Activated gamma-delta T cell treated with Interleukin-2 at 50 U/mL for 16 hours (primary cell): ENCODE measurements at regions not wholly inside any gene's neighbourhood (a gene's known extent, or its start where the extent isn't known, plus 50 kb on each side); places are given as distances from the start of the nearest gene placed in this dataset.

ENCODE experiments used
- DNase-seq: peaks from one replicate; pipeline ENCODE4 v3.0.0-alpha.2; 2020

DNA sequence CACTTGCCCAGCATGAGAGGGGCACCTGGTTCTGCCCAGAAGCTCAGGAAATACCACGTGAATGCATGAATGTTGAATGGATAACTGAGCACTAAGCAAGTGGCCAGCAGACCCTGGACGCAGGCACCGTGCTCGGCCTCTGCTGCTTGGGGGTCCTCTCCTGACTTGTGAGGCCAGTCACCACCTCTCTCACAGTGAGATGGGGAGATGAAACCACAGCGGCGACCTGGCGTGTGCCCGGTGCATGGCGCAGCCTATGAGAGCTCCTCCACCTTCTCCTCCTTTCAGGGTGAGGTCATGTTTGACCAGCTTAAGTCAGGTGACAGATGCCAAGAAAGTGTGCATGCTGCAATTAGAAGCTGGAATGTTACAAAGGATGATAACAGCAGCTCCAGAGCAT lies 75.5 kb downstream of the HMX1 start:
- no peak for DNase-seq

- DNase-seq = no peak
These were observed 76.5 kb downstream of the HMX1 start for GRCh38 chr4:8795140-8795539.

- DNase-seq = no peak
These were observed 77.1 kb downstream of the HMX1 start for GRCh38 chr4:8794491-8794890.

DNA sequence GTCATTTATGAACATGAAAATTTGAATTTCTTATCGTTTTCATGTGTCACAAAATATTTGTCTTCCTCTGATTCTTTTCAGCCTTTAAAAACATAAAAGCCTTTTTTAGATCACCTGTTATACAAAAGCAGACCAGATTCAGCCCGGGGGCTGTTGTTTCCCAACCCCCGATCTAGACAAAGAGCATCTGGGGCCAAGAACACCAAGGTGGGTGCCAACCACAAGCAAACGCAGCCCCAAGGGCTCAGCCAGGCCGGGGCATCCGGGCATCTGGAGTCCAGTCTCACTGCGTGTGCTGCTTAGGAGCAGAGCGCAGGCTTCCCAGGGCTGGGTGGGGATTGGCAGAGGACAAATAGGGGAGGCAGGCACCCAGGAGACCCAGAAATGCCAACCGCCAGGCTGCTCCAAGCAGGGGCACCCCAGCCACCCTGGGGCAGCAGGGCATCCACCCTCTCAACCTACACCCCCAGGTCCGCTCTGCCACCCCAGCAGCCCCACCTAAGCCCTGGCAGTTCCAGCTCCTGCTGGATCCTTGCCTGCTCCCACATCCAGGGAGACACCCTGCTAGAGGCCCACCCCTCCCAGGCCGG lies 78.0 kb downstream of the HMX1 start:
- DNase-seq = no peak

DNA sequence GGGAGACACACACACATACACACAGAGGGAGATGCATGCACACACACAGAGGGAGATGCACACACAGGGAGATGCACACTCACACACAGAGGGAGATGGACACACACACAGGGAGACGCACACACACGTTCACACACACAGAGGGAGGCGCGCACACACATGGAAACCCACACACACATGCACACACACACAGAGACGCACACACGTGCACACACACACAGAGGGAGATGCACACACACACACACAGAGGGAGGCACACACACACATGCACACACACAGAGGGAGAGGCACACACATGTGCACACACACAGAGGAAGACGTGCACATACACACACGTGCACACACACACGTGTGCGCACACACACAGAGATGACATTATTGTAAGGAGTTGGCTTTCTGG lies 79.1 kb downstream of the HMX1 start:
- no peak for DNase-seq

DNA sequence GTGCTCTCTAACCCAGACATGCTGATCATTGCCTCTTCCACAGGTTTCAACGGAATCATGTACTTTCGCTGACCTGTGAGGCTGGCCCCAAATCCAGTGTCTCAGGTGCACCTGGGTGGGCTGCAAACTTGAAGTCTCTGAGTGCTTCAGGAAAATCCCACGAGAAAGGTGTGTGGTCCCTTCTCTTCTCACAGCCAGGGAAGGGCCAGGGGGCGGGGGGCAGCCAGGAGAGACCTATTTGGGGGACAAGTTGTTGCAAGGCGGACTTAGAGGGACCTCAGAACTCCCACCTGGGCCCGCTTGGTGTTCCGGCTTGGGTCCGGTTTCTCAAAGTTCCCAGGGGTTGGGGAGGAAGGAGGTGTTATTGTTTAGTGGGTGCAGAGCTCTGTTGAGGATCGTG lies 80.0 kb downstream of the HMX1 start:
- DNase-seq = no peak

DNA sequence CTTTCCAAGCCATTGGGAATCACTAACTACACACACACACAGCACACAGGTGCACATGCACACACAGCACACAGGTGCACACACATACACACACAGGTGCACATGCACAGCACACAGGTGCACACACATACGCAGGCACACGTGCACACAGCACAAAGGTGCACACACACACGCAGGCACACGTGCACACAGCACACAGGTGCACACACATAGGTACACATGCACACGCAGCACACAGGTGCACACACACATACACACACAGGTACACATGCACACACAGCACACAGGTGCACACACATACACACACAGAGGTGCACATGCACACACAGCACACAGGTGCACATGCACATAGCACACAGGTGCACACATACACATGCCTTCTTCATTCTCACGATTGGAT lies 80.9 kb downstream of the HMX1 start:
- no peak for DNase-seq

GRCh38 chr4:8788174-8788573 lies 83.5 kb downstream of the HMX1 start:
- DNase-seq = no peak

DNA sequence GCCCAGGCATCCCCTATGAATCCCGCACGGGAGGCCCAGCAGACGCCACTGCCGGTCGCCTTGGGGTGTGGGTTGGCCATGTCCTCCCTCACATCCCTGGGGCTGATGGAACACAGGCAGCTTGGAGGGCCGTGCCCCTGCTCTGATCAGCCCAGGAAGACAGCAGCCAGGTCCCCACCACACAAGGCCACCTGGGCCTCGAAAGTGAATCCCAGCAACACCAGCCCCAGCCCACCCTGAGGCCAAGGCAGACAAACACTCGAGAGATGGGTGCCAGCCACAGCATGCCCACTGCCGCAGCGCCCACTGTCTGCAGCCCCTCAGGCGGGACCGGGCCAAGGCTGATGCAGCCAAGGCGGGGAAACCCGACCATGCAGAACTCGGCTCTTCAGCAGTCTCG lies 85.5 kb downstream of the HMX1 start:
- DNase-seq = no peak

GRCh38 chr4:8785656-8786142 lies 85.9 kb downstream of the HMX1 start:
- DNase-seq = no peak

GRCh38 chr4:8783736-8784135 lies 87.9 kb downstream of the HMX1 start:
- no peak for DNase-seq

GRCh38 chr4:8782135-8782534 lies 89.5 kb downstream of the HMX1 start:
- no peak for DNase-seq

DNA sequence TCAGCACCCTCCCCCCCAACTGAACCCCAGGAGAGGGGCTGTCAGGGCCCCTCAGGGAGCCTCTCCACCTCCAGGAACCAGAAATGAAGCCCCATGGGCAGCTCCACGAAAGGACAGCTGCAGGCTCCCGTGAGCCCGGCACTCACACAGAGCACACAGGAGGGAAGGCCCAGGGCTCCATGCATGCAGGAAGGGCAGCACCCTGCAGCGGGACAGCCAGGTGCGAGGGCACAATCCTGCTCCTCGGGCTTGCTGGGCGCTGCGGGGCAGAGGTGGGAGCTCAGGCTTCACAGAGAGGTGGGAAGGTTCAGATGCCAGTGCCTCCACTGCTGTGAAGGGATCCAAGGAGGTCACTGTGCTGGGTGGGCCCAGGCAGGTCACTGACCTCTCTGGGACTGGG lies 90.0 kb downstream of the HMX1 start:
- DNase-seq = no peak

GRCh38 chr4:8780596-8781368 lies 90.9 kb downstream of the HMX1 start:
- no peak for DNase-seq

- DNase-seq = no peak
These were observed 91.6 kb downstream of the HMX1 start for GRCh38 chr4:8780086-8780485.

GRCh38 chr4:8779490-8779932 lies 92.1 kb downstream of the HMX1 start:
- no peak for DNase-seq

DNA sequence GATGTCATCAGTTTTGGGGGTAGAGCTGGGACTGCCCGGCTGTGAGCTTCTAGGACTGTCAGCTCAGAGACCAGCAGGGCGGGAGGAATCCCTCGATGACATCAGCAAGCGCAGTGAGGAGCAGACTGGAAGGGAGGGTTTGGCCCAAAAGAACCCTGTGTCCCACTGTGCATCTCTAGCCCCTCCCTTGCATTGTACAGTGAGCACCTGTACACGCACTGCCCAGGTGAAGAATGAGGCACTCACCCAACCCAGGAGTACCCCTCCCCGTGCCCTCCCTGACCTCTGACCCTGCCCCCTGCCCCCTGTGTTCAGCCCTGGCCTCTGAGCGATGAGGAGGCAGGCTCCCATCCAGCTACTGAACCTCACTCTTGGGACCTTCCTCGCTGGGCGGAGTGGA lies 92.9 kb downstream of the HMX1 start:
- DNase-seq = no peak

DNA sequence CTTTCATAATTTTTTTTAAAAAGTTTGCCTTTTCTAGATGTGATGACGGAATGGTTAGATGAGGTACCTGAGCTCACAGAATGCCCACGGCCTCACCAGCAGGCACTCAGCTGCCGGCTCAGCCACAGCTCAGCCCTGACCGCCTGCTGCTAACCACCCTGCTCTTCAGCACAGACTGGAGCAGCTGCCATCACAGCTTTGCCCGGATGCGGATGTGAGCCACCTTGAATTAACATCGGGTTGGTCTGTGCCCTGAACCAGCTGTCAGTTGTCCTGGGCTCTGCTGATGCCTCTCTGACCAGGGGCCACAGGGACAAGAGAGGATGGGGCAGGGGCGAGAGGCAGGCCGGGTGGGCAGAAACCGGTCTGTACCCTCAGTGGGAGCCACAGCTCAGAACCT lies 93.3 kb downstream of the HMX1 start:
- DNase-seq = no peak

DNA sequence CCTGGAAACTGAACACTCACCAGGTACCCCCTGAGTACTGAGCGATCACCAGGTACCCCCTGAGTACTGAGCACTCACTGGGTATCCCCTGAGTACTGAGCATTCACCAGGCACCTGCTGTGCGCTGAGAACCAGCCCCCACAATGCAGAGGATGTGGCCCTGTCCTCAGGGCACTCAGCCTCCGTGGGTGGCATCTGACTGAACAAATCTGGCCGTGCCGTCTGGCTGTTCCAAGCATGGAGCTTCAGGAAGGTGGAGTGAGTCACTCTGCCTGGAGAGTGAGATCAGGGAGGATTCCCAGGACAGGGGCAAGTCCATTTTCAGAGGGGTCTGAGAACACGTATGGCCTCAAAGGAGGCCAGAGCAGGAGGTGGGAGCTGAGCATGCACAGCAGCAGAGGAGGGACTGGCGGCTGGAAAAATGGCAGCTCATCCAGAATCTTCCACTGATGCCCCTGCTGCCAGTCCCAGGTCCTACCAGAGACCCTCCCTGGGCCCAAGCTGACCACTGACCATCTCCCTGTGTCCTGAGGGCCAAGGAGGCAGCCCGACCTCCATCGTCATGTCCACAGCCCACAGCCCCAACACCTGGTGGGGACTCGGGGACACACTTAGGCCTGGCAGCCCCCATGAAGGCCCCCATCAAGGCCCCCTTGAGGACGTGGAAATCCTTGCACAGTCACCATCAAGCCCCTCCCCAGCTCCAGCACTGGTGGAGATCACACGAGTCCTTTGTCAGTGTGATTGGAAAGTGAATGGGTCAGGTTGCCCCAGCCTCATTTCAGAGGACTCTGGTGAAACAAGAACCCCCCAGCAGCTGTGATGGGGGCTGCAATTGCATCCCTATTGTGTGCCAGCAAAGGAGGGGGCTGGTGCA lies 94.1 kb downstream of the HMX1 start:
- DNase-seq = no peak

DNA sequence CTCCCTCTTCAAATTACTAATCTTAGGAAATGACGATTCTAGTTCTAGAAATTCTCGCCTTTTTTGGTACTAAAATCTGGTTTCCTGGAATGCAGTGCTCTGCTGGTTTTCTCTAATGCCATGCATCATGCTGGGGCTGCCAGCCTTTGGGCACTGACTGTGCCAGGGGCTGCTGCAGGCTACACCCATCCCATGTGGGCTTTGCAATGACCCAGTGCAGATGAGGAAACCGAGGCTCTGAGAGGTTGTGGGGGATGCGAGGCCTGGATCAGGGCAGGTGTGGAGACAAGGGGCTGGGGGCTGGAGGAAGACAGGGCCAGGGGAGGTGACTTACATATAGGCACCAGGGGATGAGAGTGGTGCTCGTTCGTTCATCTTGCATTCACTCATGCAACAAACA lies 95.3 kb downstream of the HMX1 start:
- DNase-seq = no peak

GRCh38 chr4:8775751-8776355 lies 95.8 kb downstream of the HMX1 start:
- DNase-seq = no peak

DNA sequence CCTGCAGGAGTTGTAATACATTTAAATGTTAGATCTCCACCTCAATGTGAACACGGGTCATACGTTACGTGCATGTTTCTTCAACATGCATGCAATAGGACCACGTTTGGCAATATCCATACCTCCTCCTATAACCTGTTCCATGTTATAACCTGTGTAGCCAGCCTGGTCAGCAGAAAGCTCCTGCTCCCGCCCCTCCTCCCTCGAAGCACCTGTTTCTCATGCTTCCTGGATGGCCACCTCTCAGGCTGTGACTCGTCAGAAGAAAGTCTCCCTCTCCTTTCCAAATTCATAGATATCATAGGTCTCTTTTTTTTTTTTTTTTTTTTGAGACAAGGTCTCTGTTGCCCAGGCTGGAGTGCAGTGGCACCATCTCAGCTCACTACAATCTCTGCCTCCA lies 96.5 kb downstream of the HMX1 start:
- no peak for DNase-seq

GRCh38 chr4:8774071-8774470 lies 97.6 kb downstream of the HMX1 start:
- DNase-seq = no peak
